K562 (cell line): ENCODE measurements at regions not wholly inside any gene's neighbourhood (a gene's known extent, or its start where the extent isn't known, plus 50 kb on each side); places are given as distances from the start of the nearest gene placed in this dataset.

Experiments used
- ATAC-seq: fragments of 200-7000 bp; cut with Tn5 transposase; 3 replicates; pipeline ENCODE4 v1.9.1; 2020; ENCODE audit warnings: moderate library complexity
- BruUV-seq: library from RNA; stranded (reverse); fragments of 400-500 nt; replicated peaks from 2 replicates; lab custom pipeline; 2021; lab: Mats Ljungman, UMichigan
- CTCF ChIA-PET: fragments of 300-600 bp; formaldehyde crosslinking; extraction: SDS; loops from one replicate; lab custom pipeline; 2021; ENCODE audit warnings: low intra/inter-chr PET ratio; lab: Yijun Ruan, JAX
- POLR2A ChIA-PET: fragments of 300-600, 350-650 bp; sonication (Branson Sonifier 250); formaldehyde crosslinking; extraction: SDS; loops from one replicate; lab custom pipeline; 2021; ENCODE audit warnings: antibody characterized with exemption, inconsistent platforms; lab: Yijun Ruan, JAX
- DNase-seq, 4 experiments: peaks; one replicate each; pipeline versions ENCODE4 v3.0.0 to v3.0.0-alpha.2; 2011 to 2018; ENCODE audit warnings: low spot score in 3 of 4, mixed read lengths in 3 of 4; ENCODE audit errors: extremely low read depth in 1 of 4
- FAIRE-seq: peaks from 2 replicates; lab custom pipeline; 2011; peaks lifted over from hg19 to GRCh38; lab: Jason Lieb, UNC
- H2AFZ ChIP-seq: 2 replicates; pipeline ENCODE4 v1.6.0; 2011; ENCODE audit warnings: low read depth, low read length, control low read depth, inconsistent platforms
- H3K27ac ChIP-seq: fragments of 200-600 bp; 3 replicates; pipeline ENCODE4 v1.8.0; 2011; ENCODE audit warnings: low read depth, mild to moderate bottlenecking, control low read depth, inconsistent platforms, low read length, moderate library complexity, mixed read lengths; ENCODE audit errors: extremely low read depth
- H3K27me3 ChIP-seq, 2 experiments: fragments of 300-600 bp in 1 of 2; 2 replicates in 1 of 2; 3 replicates in 1 of 2; pipeline versions ENCODE4 v1.6.0 to v1.8.0; 2011; ENCODE audit warnings: inconsistent platforms in 2 of 2, low read length in 2 of 2, mild to moderate bottlenecking in 1 of 2, mixed read lengths in 1 of 2, moderate library complexity in 1 of 2; ENCODE audit not compliant: control insufficient read depth in 2 of 2, insufficient read depth in 2 of 2
- H3K36me3 ChIP-seq: fragments of 300-600 bp; 3 replicates; pipeline ENCODE4 v1.8.0; 2011; ENCODE audit warnings: mild to moderate bottlenecking, low read length, inconsistent platforms; ENCODE audit not compliant: control insufficient read depth, insufficient read depth
- H3K4me1 ChIP-seq, 2 experiments: fragments of 200-600 bp in 1 of 2; replicated peaks in 1 of 2; 2 replicates in 1 of 2; 3 replicates in 1 of 2; pipeline versions ENCODE4 v1.5.1 to v1.8.0; 2011; ENCODE audit warnings: inconsistent platforms in 2 of 2, low read length in 2 of 2, mild to moderate bottlenecking in 1 of 2, mixed read lengths in 1 of 2, moderate library complexity in 1 of 2; ENCODE audit not compliant: control insufficient read depth in 2 of 2, insufficient read depth in 2 of 2
- H3K4me2 ChIP-seq: 2 replicates; pipeline ENCODE4 v1.6.1; 2011; ENCODE audit warnings: low read length, control low read depth, inconsistent platforms, mixed read lengths; ENCODE audit not compliant: insufficient read depth
- H3K4me3 ChIP-seq: fragments of 200-600 bp; sonication (generic), shearing (Covaris generic); 2 replicates; pipeline ENCODE4 v1.5.1; 2016; ENCODE audit warnings: control low read depth, inconsistent platforms
- H3K79me2 ChIP-seq: fragments of 200-600 bp; 3 replicates; pipeline ENCODE4 v1.8.0; 2011; ENCODE audit warnings: low read length, inconsistent platforms; ENCODE audit not compliant: control insufficient read depth, insufficient read depth
- H3K9ac ChIP-seq, 2 experiments: 2 replicates each; pipeline versions ENCODE4 v1.6.0 to v1.6.1; 2011; ENCODE audit warnings: low read depth in 2 of 2, low read length in 2 of 2, control low read depth in 1 of 2, inconsistent platforms in 1 of 2, mild to moderate bottlenecking in 1 of 2, mixed read lengths in 1 of 2; ENCODE audit not compliant: insufficient read depth in 1 of 2
- H3K9me1 ChIP-seq: one replicate; pipeline ENCODE4 v1.6.0; 2011; ENCODE audit warnings: inconsistent platforms, mild to moderate bottlenecking, low read length, moderate library complexity; ENCODE audit not compliant: control insufficient read depth, insufficient read depth
- H3K9me3 ChIP-seq: replicated peaks from 2 replicates; pipeline ENCODE4 v1.5.1; 2011; ENCODE audit warnings: low read depth, low read length, inconsistent platforms; ENCODE audit not compliant: control insufficient read depth, insufficient read depth
- H4K20me1 ChIP-seq: replicated peaks from 2 replicates; pipeline ENCODE4 v1.6.1; 2011; ENCODE audit warnings: low read length, inconsistent platforms, mixed read lengths; ENCODE audit not compliant: control insufficient read depth, insufficient read depth
- DMBX1 ChIP-seq: fragments of 250-450 bp; sonication (Bioruptor Pico); IDR thresholded peaks from 2 replicates; pipeline ENCODE4 v1.8.0; 2022; ENCODE audit warnings: inconsistent platforms, mild to moderate bottlenecking, moderate library complexity, borderline replicate concordance
- MYNN ChIP-seq, 2 experiments: sonication (generic); formaldehyde crosslinking in 1 of 2; IDR thresholded peaks; 2 replicates each; pipeline versions ENCODE4 v1.5.0 to v1.6.1; 2016 to 2020; ENCODE audit warnings: antibody characterized with exemption in 1 of 2, missing genetic modification reagents in 1 of 2
- SMAD4 ChIP-seq: fragments of 250-450 bp; sonication (Bioruptor Pico); conservative IDR thresholded peaks from 2 replicates; pipeline ENCODE4 v1.8.0; 2021; ENCODE audit warnings: inconsistent platforms, mild to moderate bottlenecking, moderate library complexity
- ZNF24 ChIP-seq: fragments of 450-650 bp; IDR thresholded peaks from 2 replicates; pipeline ENCODE4 v1.6.1; 2016
- WGBS: fragments of 100-300 bp; shearing (Covaris generic); methylation state at CpG from one replicate; pipeline ENCODE4 v1.1.6; 2016; ENCODE audit warnings: low coverage, mixed read lengths; ENCODE audit not compliant: insufficient coverage; ENCODE audit errors: missing lambda C conversion rate; 5-methylcytosine and 5-hydroxymethylcytosine counted together
- in situ Hi-C: fragments of 300-500 bp; cut with MboI; formaldehyde crosslinking; loops from 4 replicates; pipeline ENCODE4 v1.15.0; 2018; ENCODE audit warnings: inconsistent platforms, mixed read lengths
- intact Hi-C: fragments of 100-400 bp; cut with micrococcal nuclease; formaldehyde crosslinking; loops from 2 replicates; pipeline ENCODE4 v1.14.2; 2022
- TF ChIP-seq, protein P1 (sequence below): fragments of 450-650 bp; IDR thresholded peaks from 2 replicates; pipeline ENCODE4 v1.6.1; 2016; ENCODE audit warnings: mild to moderate bottlenecking, moderate library complexity
- TF ChIP-seq, protein P2 (sequence below): fragments of 450-650 bp; IDR thresholded peaks from 2 replicates; pipeline ENCODE4 v1.6.1; 2017; ENCODE audit warnings: antibody characterized with exemption, mild to moderate bottlenecking

DNA sequence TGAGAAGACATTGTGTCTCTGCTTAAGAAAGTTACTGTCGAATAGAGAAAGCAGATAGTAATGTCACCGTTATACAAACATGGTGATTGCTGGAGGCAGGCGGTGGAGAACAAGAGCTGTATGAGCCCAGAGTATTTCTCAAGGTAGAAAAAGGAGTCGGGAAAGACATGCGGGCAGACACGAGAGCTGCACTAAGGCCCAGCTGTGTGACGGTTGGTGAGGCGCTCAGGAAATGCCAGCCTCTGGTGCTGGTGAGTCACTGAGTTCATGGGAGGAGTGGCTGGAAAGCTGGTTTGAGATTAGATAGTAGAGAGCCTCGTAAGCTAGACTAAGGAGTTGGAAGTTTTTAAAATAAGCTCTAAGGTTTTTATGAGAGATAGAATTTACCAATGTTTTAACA, 390.9 kb upstream of the TRIB2 start:
- peak in 2 of 4 experiments; percentile 40 to 46 for DNase-seq
- Histone ChIP-seq H3K4me2 (peak overlapping the region; percentile 40; the same call in 1 of the 2 replicates), H3K9ac (no peak overlapping the region), H4K20me1 (no peaks in the 10 kb centered on the region), H3K27me3 (no peaks in the 10 kb centered on the region), H3K27ac (peak overlapping the region; percentile 66; the same call in 2 of the 3 replicates), H3K4me3 (no peak overlapping the region), H3K79me2 (no peaks in the 10 kb centered on the region), H3K9me3 (0 out of 2 replicates have a peak, but pooled peaks cover 6% of the 10 kb centered on the region), H3K9me1 (no peaks in the 10 kb centered on the region), H3K4me1 (peaks cover 5 to 12% of the 10 kb centered on the region in 2 experiments; a peak in 4 of 5 replicates), H3K36me3 (peaks cover 5% of the 10 kb centered on the region; the same call in 2 of the 3 replicates), H2AFZ (peak overlapping the region; percentile 87)
- ATAC-seq = peak; percentile 66
- WGBS = 47% methylated on average over 9 of the region's 9 CpGs
- POLR2A ChIA-PET = interaction anchor here (0.6 to 0.7 kb wide), 2 partner anchors 19 to 228 kb away, joined by 3 read pairs; no protein-coding TSS in a partner anchor
- no TSS peak for BruUV-seq
- intact Hi-C loops = no loop called here
- peak; percentile 23 for FAIRE-seq
- in situ Hi-C loops = no loop called here
- CTCF ChIA-PET = no interaction called here
- TF ChIP-seq ZNF24 (no peak), SMAD4 (peak; percentile 37; the same call in 1 of the 2 replicates), DMBX1 (CRISPR knock-in tag) (peak; percentile 59; the same call in 1 of the 2 replicates), MYNN (IDR thresholded peaks at IDR 0.05) (peak; percentile 64; the same call in 1 of the 2 replicates), MYNN (CRISPR knock-in tag; IDR thresholded peaks at IDR 0.05) (no peak)
- TF ChIP-seq, protein P1, sequence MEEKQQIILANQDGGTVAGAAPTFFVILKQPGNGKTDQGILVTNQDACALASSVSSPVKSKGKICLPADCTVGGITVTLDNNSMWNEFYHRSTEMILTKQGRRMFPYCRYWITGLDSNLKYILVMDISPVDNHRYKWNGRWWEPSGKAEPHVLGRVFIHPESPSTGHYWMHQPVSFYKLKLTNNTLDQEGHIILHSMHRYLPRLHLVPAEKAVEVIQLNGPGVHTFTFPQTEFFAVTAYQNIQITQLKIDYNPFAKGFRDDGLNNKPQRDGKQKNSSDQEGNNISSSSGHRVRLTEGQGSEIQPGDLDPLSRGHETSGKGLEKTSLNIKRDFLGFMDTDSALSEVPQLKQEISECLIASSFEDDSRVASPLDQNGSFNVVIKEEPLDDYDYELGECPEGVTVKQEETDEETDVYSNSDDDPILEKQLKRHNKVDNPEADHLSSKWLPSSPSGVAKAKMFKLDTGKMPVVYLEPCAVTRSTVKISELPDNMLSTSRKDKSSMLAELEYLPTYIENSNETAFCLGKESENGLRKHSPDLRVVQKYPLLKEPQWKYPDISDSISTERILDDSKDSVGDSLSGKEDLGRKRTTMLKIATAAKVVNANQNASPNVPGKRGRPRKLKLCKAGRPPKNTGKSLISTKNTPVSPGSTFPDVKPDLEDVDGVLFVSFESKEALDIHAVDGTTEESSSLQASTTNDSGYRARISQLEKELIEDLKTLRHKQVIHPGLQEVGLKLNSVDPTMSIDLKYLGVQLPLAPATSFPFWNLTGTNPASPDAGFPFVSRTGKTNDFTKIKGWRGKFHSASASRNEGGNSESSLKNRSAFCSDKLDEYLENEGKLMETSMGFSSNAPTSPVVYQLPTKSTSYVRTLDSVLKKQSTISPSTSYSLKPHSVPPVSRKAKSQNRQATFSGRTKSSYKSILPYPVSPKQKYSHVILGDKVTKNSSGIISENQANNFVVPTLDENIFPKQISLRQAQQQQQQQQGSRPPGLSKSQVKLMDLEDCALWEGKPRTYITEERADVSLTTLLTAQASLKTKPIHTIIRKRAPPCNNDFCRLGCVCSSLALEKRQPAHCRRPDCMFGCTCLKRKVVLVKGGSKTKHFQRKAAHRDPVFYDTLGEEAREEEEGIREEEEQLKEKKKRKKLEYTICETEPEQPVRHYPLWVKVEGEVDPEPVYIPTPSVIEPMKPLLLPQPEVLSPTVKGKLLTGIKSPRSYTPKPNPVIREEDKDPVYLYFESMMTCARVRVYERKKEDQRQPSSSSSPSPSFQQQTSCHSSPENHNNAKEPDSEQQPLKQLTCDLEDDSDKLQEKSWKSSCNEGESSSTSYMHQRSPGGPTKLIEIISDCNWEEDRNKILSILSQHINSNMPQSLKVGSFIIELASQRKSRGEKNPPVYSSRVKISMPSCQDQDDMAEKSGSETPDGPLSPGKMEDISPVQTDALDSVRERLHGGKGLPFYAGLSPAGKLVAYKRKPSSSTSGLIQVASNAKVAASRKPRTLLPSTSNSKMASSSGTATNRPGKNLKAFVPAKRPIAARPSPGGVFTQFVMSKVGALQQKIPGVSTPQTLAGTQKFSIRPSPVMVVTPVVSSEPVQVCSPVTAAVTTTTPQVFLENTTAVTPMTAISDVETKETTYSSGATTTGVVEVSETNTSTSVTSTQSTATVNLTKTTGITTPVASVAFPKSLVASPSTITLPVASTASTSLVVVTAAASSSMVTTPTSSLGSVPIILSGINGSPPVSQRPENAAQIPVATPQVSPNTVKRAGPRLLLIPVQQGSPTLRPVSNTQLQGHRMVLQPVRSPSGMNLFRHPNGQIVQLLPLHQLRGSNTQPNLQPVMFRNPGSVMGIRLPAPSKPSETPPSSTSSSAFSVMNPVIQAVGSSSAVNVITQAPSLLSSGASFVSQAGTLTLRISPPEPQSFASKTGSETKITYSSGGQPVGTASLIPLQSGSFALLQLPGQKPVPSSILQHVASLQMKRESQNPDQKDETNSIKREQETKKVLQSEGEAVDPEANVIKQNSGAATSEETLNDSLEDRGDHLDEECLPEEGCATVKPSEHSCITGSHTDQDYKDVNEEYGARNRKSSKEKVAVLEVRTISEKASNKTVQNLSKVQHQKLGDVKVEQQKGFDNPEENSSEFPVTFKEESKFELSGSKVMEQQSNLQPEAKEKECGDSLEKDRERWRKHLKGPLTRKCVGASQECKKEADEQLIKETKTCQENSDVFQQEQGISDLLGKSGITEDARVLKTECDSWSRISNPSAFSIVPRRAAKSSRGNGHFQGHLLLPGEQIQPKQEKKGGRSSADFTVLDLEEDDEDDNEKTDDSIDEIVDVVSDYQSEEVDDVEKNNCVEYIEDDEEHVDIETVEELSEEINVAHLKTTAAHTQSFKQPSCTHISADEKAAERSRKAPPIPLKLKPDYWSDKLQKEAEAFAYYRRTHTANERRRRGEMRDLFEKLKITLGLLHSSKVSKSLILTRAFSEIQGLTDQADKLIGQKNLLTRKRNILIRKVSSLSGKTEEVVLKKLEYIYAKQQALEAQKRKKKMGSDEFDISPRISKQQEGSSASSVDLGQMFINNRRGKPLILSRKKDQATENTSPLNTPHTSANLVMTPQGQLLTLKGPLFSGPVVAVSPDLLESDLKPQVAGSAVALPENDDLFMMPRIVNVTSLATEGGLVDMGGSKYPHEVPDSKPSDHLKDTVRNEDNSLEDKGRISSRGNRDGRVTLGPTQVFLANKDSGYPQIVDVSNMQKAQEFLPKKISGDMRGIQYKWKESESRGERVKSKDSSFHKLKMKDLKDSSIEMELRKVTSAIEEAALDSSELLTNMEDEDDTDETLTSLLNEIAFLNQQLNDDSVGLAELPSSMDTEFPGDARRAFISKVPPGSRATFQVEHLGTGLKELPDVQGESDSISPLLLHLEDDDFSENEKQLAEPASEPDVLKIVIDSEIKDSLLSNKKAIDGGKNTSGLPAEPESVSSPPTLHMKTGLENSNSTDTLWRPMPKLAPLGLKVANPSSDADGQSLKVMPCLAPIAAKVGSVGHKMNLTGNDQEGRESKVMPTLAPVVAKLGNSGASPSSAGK = peak; percentile 36; the same call in 1 of the 2 replicates
- TF ChIP-seq, protein P2, sequence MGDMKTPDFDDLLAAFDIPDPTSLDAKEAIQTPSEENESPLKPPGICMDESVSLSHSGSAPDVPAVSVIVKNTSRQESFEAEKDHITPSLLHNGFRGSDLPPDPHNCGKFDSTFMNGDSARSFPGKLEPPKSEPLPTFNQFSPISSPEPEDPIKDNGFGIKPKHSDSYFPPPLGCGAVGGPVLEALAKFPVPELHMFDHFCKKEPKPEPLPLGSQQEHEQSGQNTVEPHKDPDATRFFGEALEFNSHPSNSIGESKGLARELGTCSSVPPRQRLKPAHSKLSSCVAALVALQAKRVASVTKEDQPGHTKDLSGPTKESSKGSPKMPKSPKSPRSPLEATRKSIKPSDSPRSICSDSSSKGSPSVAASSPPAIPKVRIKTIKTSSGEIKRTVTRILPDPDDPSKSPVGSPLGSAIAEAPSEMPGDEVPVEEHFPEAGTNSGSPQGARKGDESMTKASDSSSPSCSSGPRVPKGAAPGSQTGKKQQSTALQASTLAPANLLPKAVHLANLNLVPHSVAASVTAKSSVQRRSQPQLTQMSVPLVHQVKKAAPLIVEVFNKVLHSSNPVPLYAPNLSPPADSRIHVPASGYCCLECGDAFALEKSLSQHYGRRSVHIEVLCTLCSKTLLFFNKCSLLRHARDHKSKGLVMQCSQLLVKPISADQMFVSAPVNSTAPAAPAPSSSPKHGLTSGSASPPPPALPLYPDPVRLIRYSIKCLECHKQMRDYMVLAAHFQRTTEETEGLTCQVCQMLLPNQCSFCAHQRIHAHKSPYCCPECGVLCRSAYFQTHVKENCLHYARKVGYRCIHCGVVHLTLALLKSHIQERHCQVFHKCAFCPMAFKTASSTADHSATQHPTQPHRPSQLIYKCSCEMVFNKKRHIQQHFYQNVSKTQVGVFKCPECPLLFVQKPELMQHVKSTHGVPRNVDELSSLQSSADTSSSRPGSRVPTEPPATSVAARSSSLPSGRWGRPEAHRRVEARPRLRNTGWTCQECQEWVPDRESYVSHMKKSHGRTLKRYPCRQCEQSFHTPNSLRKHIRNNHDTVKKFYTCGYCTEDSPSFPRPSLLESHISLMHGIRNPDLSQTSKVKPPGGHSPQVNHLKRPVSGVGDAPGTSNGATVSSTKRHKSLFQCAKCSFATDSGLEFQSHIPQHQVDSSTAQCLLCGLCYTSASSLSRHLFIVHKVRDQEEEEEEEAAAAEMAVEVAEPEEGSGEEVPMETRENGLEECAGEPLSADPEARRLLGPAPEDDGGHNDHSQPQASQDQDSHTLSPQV = peak; percentile 82; the same call in 1 of the 2 replicates
